CD4-positive, alpha-beta memory T cell (primary cell): ENCODE measurements at regions not wholly inside any gene's neighbourhood (a gene's known extent, or its start where the extent isn't known, plus 50 kb on each side); places are given as distances from the start of the nearest gene placed in this dataset.

Experiments
- CTCF ChIA-PET: fragments of 350-600 bp; sonication (Branson Sonifier 250); formaldehyde crosslinking; loops from one replicate; lab custom pipeline; 2021; ENCODE audit warnings: inconsistent platforms; ENCODE audit not compliant: partially characterized antibody; lab: Charles Lee
- POLR2A ChIA-PET: fragments of 350-600 bp; sonication (Branson Sonifier 250); formaldehyde crosslinking; loops from one replicate; lab custom pipeline; 2021; ENCODE audit not compliant: partially characterized antibody; lab: Charles Lee
- DNase-seq, 5 donors: peaks; one replicate each; pipeline versions ENCODE4 v3.0.0 to v3.0.0-alpha.2; 2020 to 2022; ENCODE audit warnings: mixed read lengths in 1 of 5
- H3K27ac ChIP-seq: one replicate; pipeline ENCODE4 v1.7.0; 2013; ENCODE audit warnings: low read depth, low read length
- H3K27me3 ChIP-seq: 2 replicates; pipeline ENCODE4 v1.7.0; 2013; ENCODE audit warnings: mild to moderate bottlenecking, low read length, moderate library complexity; ENCODE audit not compliant: insufficient read depth
- H3K36me3 ChIP-seq: 2 replicates; pipeline ENCODE4 v1.7.0; 2013; ENCODE audit warnings: mild to moderate bottlenecking, low read length, moderate library complexity; ENCODE audit not compliant: insufficient read depth
- H3K4me1 ChIP-seq: 2 replicates; pipeline ENCODE4 v1.7.0; 2013; ENCODE audit warnings: mild to moderate bottlenecking, low read length, moderate library complexity; ENCODE audit not compliant: insufficient read depth
- H3K4me3 ChIP-seq, 2 donors: one replicate each; pipeline ENCODE4 v1.7.0; 2013; ENCODE audit warnings: low read length in 2 of 2, mild to moderate bottlenecking in 1 of 2
- H3K9me3 ChIP-seq, 2 donors: one replicate each; pipeline ENCODE4 v1.7.0; 2013; ENCODE audit warnings: low read length in 2 of 2, control low read depth in 1 of 2; ENCODE audit not compliant: control insufficient read depth in 1 of 2
- H3K27ac Mint-ChIP-seq, 7 donors: one replicate each; pipeline ENCODE4 v1.8.0; 2020 to 2021; ENCODE audit warnings: mixed read lengths in 7 of 7, mild to moderate bottlenecking in 6 of 7, inconsistent platforms in 3 of 7, moderate library complexity in 3 of 7
- H3K27me3 Mint-ChIP-seq, 2 donors: one replicate each; pipeline ENCODE4 v1.8.0; 2020 to 2021; ENCODE audit warnings: mixed read lengths in 2 of 2
- H3K36me3 Mint-ChIP-seq, 2 donors: one replicate each; pipeline ENCODE4 v1.8.0; 2020 to 2021; ENCODE audit warnings: mixed read lengths in 2 of 2, inconsistent platforms in 1 of 2, mild to moderate bottlenecking in 1 of 2
- H3K4me1 Mint-ChIP-seq, 4 donors: one replicate each; pipeline ENCODE4 v1.8.0; 2020 to 2021; ENCODE audit warnings: mixed read lengths in 4 of 4, mild to moderate bottlenecking in 1 of 4
- H3K4me3 Mint-ChIP-seq, 8 donors: one replicate each; pipeline ENCODE4 v1.8.0; 2020 to 2021; ENCODE audit warnings: mixed read lengths in 8 of 8, mild to moderate bottlenecking in 7 of 8, moderate library complexity in 6 of 8, inconsistent platforms in 3 of 8
- H3K9me3 Mint-ChIP-seq, 8 donors: one replicate each; pipeline ENCODE4 v1.8.0; 2020 to 2021; ENCODE audit warnings: mixed read lengths in 8 of 8, mild to moderate bottlenecking in 5 of 8, inconsistent platforms in 3 of 8, moderate library complexity in 1 of 8
- intact Hi-C: fragments of 100-400 bp; cut with micrococcal nuclease; formaldehyde crosslinking; loops from one replicate; pipeline ENCODE4 v1.15.1; 2023

- Histone ChIP-seq H3K4me1 (no peaks in the 10 kb centered on the region), H3K27ac (no peak overlapping the region), H3K36me3 (no peaks in the 10 kb centered on the region), H3K9me3 (no peaks in the 10 kb centered on the region), H3K4me3 (no peak overlapping the region), H3K27me3 (no peaks in the 10 kb centered on the region)
- intact Hi-C loops = no loop called here
- H3K4me3 Mint-ChIP-seq = no peak overlapping the region
- H3K9me3 Mint-ChIP-seq = no peaks in the 10 kb centered on the region
- POLR2A ChIA-PET = no interaction called here
- DNase-seq = no peak
- H3K36me3 Mint-ChIP-seq = no peaks in the 10 kb centered on the region
- H3K4me1 Mint-ChIP-seq = no peaks in the 10 kb centered on the region
- peaks cover 18 to 19% of the 10 kb centered on the region in 2 donors for H3K27me3 Mint-ChIP-seq
- no peak overlapping the region for H3K27ac Mint-ChIP-seq
- CTCF ChIA-PET = no interaction called here
Measured at GRCh38 chr2:23327887-23328286, 57.1 kb upstream of the KLHL29 start.

GRCh38 chr2:23330214-23330613 lies 54.8 kb upstream of the KLHL29 start:
- no peaks in the 10 kb centered on the region for H3K9me3 Mint-ChIP-seq
- H3K27ac Mint-ChIP-seq = no peak overlapping the region
- intact Hi-C loops = no loop called here
- no peaks in the 10 kb centered on the region for H3K9me3 ChIP-seq
- DNase-seq = no peak
- H3K4me1 ChIP-seq = no peaks in the 10 kb centered on the region
- H3K36me3 Mint-ChIP-seq = no peaks in the 10 kb centered on the region
- ChIA-PET POLR2A (no interaction called here), CTCF (no interaction called here)
- H3K27me3 Mint-ChIP-seq = peaks cover 12 to 14% of the 10 kb centered on the region in 2 donors
- no peaks in the 10 kb centered on the region for H3K4me1 Mint-ChIP-seq
- H3K27me3 ChIP-seq = no peaks in the 10 kb centered on the region
- H3K4me3 Mint-ChIP-seq = no peak overlapping the region
- H3K27ac ChIP-seq = no peak overlapping the region
- H3K36me3 ChIP-seq = no peaks in the 10 kb centered on the region
- H3K4me3 ChIP-seq = no peak overlapping the region
